Esophagus (tissue), 2 donors: ENCODE measurements at regions not wholly inside any gene's neighbourhood (a gene's known extent, or its start where the extent isn't known, plus 50 kb on each side); places are given as distances from the start of the nearest gene placed in this dataset.
"Not testable (repeated sequence)": the region's sequence is repeated elsewhere in the genome, so short reads cannot be mapped to it uniquely, and the experiment has no call there.

Experiments used
- H3K27ac ChIP-seq, 2 donors: one replicate each; pipeline ENCODE4 v1.5.1; 2013; ENCODE audit warnings: low read depth in 2 of 2, mild to moderate bottlenecking in 2 of 2, inconsistent platforms in 1 of 2, low read length in 1 of 2, moderate library complexity in 1 of 2
- H3K27me3 ChIP-seq, 2 donors: one replicate each; pipeline ENCODE4 v1.6.1; 2013; ENCODE audit warnings: low read length in 2 of 2, control low read depth in 1 of 2, mild to moderate bottlenecking in 1 of 2; ENCODE audit not compliant: insufficient read depth in 2 of 2, control insufficient read depth in 1 of 2
- H3K36me3 ChIP-seq, 2 donors: one replicate each; pipeline ENCODE4 v1.6.1; 2013; ENCODE audit warnings: low read length in 1 of 2; ENCODE audit not compliant: control insufficient read depth in 2 of 2, insufficient read depth in 2 of 2
- H3K4me1 ChIP-seq, 2 donors: one replicate each; pipeline ENCODE4 v1.6.1; 2013; ENCODE audit warnings: low read length in 1 of 2; ENCODE audit not compliant: control insufficient read depth in 2 of 2, insufficient read depth in 2 of 2
- H3K4me3 ChIP-seq, 2 donors: one replicate each; pipeline ENCODE4 v1.5.1; 2013; ENCODE audit warnings: low read length in 2 of 2, mild to moderate bottlenecking in 2 of 2, low read depth in 1 of 2, moderate library complexity in 1 of 2
- H3K9me3 ChIP-seq, 2 donors: one replicate each; pipeline ENCODE4 v1.6.1; 2013; ENCODE audit warnings: mild to moderate bottlenecking in 2 of 2, low read depth in 1 of 2, low read length in 1 of 2, moderate library complexity in 1 of 2; ENCODE audit not compliant: control insufficient read depth in 2 of 2, insufficient read depth in 1 of 2
- WGBS, 2 donors: extraction: QIAGEN DNeasy Blood & Tissue Kit; methylation state at CpG; one replicate each; pipeline ENCODE4 v1.1.7; 2013; 5-methylcytosine and 5-hydroxymethylcytosine counted together
- donor health status: healthy with polysubstance abuse.
- donor health status: Bipolar disorder and iron deficiency.

DNA sequence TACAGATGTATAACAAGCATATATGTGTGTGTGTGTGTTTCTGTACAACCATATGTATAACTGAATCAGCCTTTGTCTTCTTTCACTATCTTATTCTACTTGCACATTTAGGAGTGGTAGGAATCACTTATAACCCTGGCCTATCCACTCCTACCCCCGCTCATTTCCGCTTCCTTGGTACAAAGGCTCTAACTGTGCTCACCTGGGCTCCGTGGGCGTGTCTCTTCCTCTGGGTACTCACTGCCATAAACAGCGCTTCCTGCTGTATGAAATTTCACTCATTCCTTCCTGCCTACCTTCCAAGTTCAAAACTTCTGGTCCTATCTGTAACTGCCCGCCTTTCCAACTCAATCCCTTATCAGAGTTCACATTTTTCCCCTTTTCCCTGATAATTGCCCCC, 815.5 kb downstream of the EPHA4 start:
- Histone ChIP-seq H3K36me3 (no peaks in the 10 kb centered on the region), H3K27me3 (no peaks in the 10 kb centered on the region), H3K4me1 (no peaks in the 10 kb centered on the region), H3K27ac (no peak overlapping the region), H3K9me3 (no peaks in the 10 kb centered on the region), H3K4me3 (no peak overlapping the region)
- 81 to 89% methylated on average over 6 of the region's 6 CpGs for WGBS, 2 donors

DNA sequence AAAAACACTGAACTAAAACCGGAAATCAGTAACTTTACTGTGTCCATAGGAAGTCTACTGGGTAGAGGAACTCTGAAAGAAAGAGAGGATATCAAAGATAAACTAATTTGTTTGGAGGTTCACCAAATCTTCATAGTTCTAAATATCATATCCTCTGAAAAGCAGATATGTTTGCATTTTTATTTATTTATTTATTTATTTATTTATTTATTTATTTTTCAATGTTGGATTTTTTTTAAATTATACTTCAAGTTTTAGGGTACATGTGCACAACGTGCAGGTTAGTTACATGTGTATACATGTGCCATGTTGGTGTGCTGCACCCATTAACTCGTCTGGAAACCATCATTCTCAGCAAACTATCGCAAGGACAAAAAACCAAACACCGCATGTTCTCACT, 813.7 kb downstream of the EPHA4 start:
- not testable (repeated sequence) for H3K4me1 ChIP-seq, H3K4me3 ChIP-seq, H3K27ac ChIP-seq, H3K27me3 ChIP-seq, H3K9me3 ChIP-seq, H3K36me3 ChIP-seq
- WGBS, 2 donors, result 90 to 94% methylated on average over 5 of the region's 5 CpGs

DNA sequence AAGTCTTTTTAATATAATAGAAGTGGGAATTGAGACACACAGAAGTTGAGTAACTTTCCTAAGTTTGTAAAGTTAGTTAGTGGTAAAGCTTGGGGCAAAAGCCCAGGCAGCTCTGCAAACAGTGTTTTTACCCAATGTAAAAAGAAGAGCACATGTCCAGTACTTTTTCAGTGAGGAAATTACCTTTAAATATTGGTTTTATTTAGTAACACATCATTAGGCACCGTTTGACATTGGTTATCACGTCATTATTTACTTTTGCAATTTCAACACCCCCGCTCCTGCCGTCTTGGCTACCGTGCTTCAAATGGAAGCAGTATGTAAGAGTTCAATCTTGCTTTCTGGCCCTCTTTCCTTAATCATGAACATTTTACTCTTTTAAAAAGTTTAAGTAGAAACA, 807.9 kb downstream of the EPHA4 start:
- H3K27me3 ChIP-seq, result no peaks in the 10 kb centered on the region
- no peaks in the 10 kb centered on the region for H3K9me3 ChIP-seq
- H3K36me3 ChIP-seq, result no peaks in the 10 kb centered on the region
- no peak overlapping the region for H3K27ac ChIP-seq
- 47 to 62% methylated on average over 5 of the region's 5 CpGs for WGBS, 2 donors
- no peak overlapping the region for H3K4me3 ChIP-seq
- no peaks in the 10 kb centered on the region for H3K4me1 ChIP-seq

DNA sequence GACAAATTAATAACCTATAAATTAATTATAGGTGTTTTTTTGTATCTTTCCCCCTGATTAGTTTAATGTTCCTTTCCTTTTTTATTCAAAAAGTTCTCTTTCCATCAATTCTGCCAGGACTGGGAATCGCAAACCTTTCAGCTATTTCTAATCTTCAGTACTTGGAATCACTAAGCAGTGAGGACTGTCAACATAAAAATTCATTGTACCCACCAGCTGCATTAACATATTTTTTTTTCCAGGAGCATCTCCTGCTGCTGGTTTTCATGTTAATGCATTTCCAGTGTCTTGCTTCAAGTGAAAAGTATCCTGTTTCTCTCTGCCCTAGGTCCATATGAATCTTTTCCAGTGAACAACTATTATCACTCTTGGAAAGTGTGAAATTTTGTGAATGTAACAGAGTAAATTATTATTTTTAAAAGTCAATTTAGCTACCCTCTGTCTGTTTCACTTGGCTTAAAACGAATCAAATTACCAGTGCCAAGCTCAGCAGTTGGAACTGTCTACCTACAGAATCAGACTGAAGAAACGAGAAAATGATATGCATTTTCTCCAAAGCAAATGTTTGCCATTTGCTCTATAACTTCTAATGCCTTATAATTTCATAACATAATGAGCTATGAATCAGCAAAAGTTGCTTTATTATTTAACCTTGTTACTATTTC, 804.4 kb downstream of the EPHA4 start:
- Histone ChIP-seq H3K4me3 (no peak overlapping the region), H3K27me3 (no peaks in the 10 kb centered on the region), H3K36me3 (no peaks in the 10 kb centered on the region), H3K4me1 (no peaks in the 10 kb centered on the region), H3K9me3 (no peaks in the 10 kb centered on the region), H3K27ac (no peak overlapping the region)
- 62 to 66% methylated on average over 3 of the region's 3 CpGs for WGBS, 2 donors

GRCh38 chr2:220775856-220776488, 796.1 kb downstream of the EPHA4 start:
- Histone ChIP-seq H3K27ac (no peak overlapping the region), H3K9me3 (no peaks in the 10 kb centered on the region), H3K4me1 (peaks cover 0 to 2% of the 10 kb centered on the region in 2 donors), H3K27me3 (peaks cover 0 to 2% of the 10 kb centered on the region in 2 donors), H3K4me3 (no peak overlapping the region), H3K36me3 (no peaks in the 10 kb centered on the region)
- WGBS, 2 donors, result 64 to 74% methylated on average over 2 of the region's 2 CpGs

GRCh38 chr2:220779076-220779475, 793.0 kb downstream of the EPHA4 start:
- H3K27ac ChIP-seq, H3K27me3 ChIP-seq, H3K9me3 ChIP-seq, H3K4me3 ChIP-seq, H3K36me3 ChIP-seq, H3K4me1 ChIP-seq: not testable (repeated sequence)

DNA sequence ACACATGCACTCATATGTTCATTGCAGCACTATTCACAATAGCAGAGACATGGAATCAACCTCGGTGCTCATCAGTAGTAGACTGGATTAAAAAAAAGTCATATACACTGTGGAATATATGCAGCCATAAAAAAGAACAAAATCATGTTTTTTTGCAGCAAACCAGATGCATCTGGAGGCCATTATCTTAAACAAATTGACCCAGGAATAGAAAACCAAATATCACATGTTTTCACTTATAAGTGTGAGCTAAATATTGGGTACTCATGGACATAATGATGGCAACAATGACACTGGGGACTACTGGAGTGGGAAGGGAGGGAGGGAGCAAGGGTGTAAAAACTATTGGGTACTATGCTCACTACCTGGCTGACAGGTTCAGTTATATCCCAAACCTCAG, 792.6 kb downstream of the EPHA4 start:
- Histone ChIP-seq H3K27ac (no peak overlapping the region), H3K9me3 (no peaks in the 10 kb centered on the region), H3K4me1 (peaks cover 0 to 2% of the 10 kb centered on the region in 2 donors), H3K27me3 (peaks cover 0 to 2% of the 10 kb centered on the region in 2 donors), H3K4me3 (no peak overlapping the region), H3K36me3 (no peaks in the 10 kb centered on the region)
- 83 to 89% methylated on average over 1 of the region's 1 CpG for WGBS, 2 donors

DNA sequence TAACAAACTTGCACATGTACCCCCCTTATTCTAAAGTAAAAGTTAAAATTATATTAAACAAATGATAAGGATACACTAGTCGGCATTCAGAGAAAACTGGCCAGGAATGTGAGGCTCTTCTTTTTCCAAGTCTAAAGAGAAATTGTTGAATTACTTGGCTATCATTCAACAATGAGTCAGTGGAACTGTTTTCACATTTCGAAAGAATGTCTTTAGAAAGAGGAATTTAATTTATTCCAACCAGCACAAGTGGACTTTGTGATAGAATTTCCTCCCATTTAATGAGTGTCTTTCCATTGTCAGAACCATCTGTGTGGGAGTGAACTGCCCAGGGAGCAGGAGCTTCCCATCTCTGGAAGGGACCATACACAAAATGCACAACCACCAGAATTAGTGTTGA, 792.2 kb downstream of the EPHA4 start:
- WGBS, 2 donors, result 16 to 35% methylated on average over 2 of the region's 2 CpGs
- H3K27me3 ChIP-seq, result peaks cover 0 to 2% of the 10 kb centered on the region in 2 donors
- H3K36me3 ChIP-seq, result no peaks in the 10 kb centered on the region
- no peak overlapping the region for H3K4me3 ChIP-seq
- peaks cover 0 to 2% of the 10 kb centered on the region in 2 donors for H3K4me1 ChIP-seq
- H3K27ac ChIP-seq, result no peak overlapping the region
- no peaks in the 10 kb centered on the region for H3K9me3 ChIP-seq

GRCh38 chr2:220781622-220782241, 790.4 kb downstream of the EPHA4 start:
- H3K27me3 ChIP-seq, result peaks cover 0 to 2% of the 10 kb centered on the region in 2 donors
- H3K36me3 ChIP-seq, result no peaks in the 10 kb centered on the region
- WGBS, 2 donors, result 75 to 77% methylated on average over 5 of the region's 5 CpGs

More at GRCh38 chr2:220781622-220782241, 790.4 kb downstream of the EPHA4 start:
- Histone ChIP-seq H3K4me1 (peaks cover 0 to 4% of the 10 kb centered on the region in 2 donors), H3K4me3 (no peak overlapping the region), H3K27ac (no peak overlapping the region), H3K9me3 (no peaks in the 10 kb centered on the region)
